SK-N-MC (cell line): ENCODE measurements at regions not wholly inside any gene's neighbourhood (a gene's known extent, or its start where the extent isn't known, plus 50 kb on each side); places are given as distances from the start of the nearest gene placed in this dataset.

Experiments used
- EZH2 ChIP-seq: fragments of 200-600 bp; sonication (generic); IDR thresholded peaks from one replicate; pipeline ENCODE4 v1.6.1; 2017; ENCODE audit warnings: antibody characterized with exemption
- POLR2AphosphoS5 ChIP-seq: IDR thresholded peaks from 2 replicates; pipeline ENCODE4 v1.6.1; 2012; ENCODE audit warnings: mild to moderate bottlenecking, low read depth, low read length, borderline replicate concordance

GRCh38 chr3:31343075-31343474, 189.7 kb upstream of the STT3B start:
- TF ChIP-seq EZH2 (no peak), POLR2AphosphoS5 (no peak)
